ENCODE measurements at regions not wholly inside any gene's neighbourhood (a gene's known extent, or its start where the extent isn't known, plus 50 kb on each side); places are given as distances from the start of the nearest gene placed in this dataset.

- Mint-ChIP-seq H3K27me3 (ENCODE audit: low read depth) (no peaks in the 10 kb centered on the region), H3K36me3 (ENCODE audit: low read depth) (no peaks in the 10 kb centered on the region), H3K27ac (ENCODE audit: unreplicated experiment) (no peak overlapping the region), H3K4me1 (ENCODE audit: low read depth) (peaks cover 25% of the 10 kb centered on the region), H3K9me3 (ENCODE audit: low read depth) (no peaks in the 10 kb centered on the region), H3K4me3 (ENCODE audit: unreplicated experiment) (no peak overlapping the region)
- DNase-seq (ENCODE audit: low spot score), result no peak
- TF ChIP-seq CTCF (IDR thresholded peaks at IDR 0.05), result no peak
Measured at GRCh38 chr11:19374151-19374569, 133.4 kb upstream of the E2F8 start.

- no peaks in the 10 kb centered on the region for H3K27me3 Mint-ChIP-seq (ENCODE audit: low read depth)
- H3K4me3 Mint-ChIP-seq (ENCODE audit: unreplicated experiment), result no peak overlapping the region
- DNase-seq (ENCODE audit: low spot score), result no peak
- no peaks in the 10 kb centered on the region for H3K36me3 Mint-ChIP-seq (ENCODE audit: low read depth)
- peaks cover 34% of the 10 kb centered on the region for H3K4me1 Mint-ChIP-seq (ENCODE audit: low read depth)
- H3K9me3 Mint-ChIP-seq (ENCODE audit: low read depth), result no peaks in the 10 kb centered on the region
- TF ChIP-seq CTCF (IDR thresholded peaks at IDR 0.05), result no peak
- H3K27ac Mint-ChIP-seq (ENCODE audit: unreplicated experiment), result no peak overlapping the region
Measured at GRCh38 chr11:19372381-19372780, 131.6 kb upstream of the E2F8 start.

GRCh38 chr11:19370100-19370861 lies 129.5 kb upstream of the E2F8 start:
- peaks cover 44% of the 10 kb centered on the region for H3K4me1 Mint-ChIP-seq (ENCODE audit: low read depth)
- no peak overlapping the region for H3K4me3 Mint-ChIP-seq (ENCODE audit: unreplicated experiment)
- H3K36me3 Mint-ChIP-seq (ENCODE audit: low read depth), result no peaks in the 10 kb centered on the region
- no peak overlapping the region for H3K27ac Mint-ChIP-seq (ENCODE audit: unreplicated experiment)
- H3K9me3 Mint-ChIP-seq (ENCODE audit: low read depth), result no peaks in the 10 kb centered on the region
- no peak for DNase-seq (ENCODE audit: low spot score)
- H3K27me3 Mint-ChIP-seq (ENCODE audit: low read depth), result no peaks in the 10 kb centered on the region
- no peak for TF ChIP-seq CTCF (IDR thresholded peaks at IDR 0.05)

- Mint-ChIP-seq H3K4me1 (ENCODE audit: low read depth) (peaks cover 34% of the 10 kb centered on the region), H3K4me3 (ENCODE audit: unreplicated experiment) (no peak overlapping the region), H3K36me3 (ENCODE audit: low read depth) (no peaks in the 10 kb centered on the region), H3K27ac (ENCODE audit: unreplicated experiment) (no peak overlapping the region), H3K27me3 (ENCODE audit: low read depth) (no peaks in the 10 kb centered on the region), H3K9me3 (ENCODE audit: low read depth) (no peaks in the 10 kb centered on the region)
- no peak for DNase-seq (ENCODE audit: low spot score)
- no peak for TF ChIP-seq CTCF (IDR thresholded peaks at IDR 0.05)
Measured at GRCh38 chr11:19368726-19369375, 128.1 kb upstream of the E2F8 start.

GRCh38 chr11:19366992-19367709 lies 126.4 kb upstream of the E2F8 start:
- TF ChIP-seq CTCF (IDR thresholded peaks at IDR 0.05), result no peak
- peak overlapping the region; percentile 76 for H3K27ac Mint-ChIP-seq (ENCODE audit: unreplicated experiment)
- H3K9me3 Mint-ChIP-seq (ENCODE audit: low read depth), result no peaks in the 10 kb centered on the region

More at GRCh38 chr11:19366992-19367709, 126.4 kb upstream of the E2F8 start:
- Mint-ChIP-seq H3K4me3 (ENCODE audit: unreplicated experiment) (no peak overlapping the region), H3K27me3 (ENCODE audit: low read depth) (no peaks in the 10 kb centered on the region), H3K36me3 (ENCODE audit: low read depth) (no peaks in the 10 kb centered on the region), H3K4me1 (ENCODE audit: low read depth) (peaks cover 34% of the 10 kb centered on the region)
- DNase-seq (ENCODE audit: low spot score), result no peak

All from chondrocyte (in vitro differentiated cells).